ENCODE measurements at regions not wholly inside any gene's neighbourhood (a gene's known extent, or its start where the extent isn't known, plus 50 kb on each side); places are given as distances from the start of the nearest gene placed in this dataset.

DNA sequence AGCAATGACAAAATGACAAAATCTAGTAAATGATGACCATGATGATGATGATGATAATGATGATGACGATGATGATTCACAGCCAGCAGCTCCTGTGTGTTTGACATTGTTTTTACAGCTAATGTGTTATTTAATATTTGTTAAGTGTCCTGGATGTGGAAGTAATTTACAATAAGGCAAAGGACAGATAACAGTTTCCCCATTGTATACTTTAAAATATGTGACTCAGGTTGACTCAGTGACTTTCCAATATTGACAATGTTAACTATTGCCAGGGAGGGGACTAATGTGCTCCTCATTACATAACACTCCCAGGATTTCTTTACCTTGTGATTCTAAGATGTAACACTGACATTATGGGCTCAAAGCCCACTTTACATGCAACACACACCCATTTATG lies 602.2 kb downstream of the FBXO15 start:
- TF ChIP-seq, protein P1, sequence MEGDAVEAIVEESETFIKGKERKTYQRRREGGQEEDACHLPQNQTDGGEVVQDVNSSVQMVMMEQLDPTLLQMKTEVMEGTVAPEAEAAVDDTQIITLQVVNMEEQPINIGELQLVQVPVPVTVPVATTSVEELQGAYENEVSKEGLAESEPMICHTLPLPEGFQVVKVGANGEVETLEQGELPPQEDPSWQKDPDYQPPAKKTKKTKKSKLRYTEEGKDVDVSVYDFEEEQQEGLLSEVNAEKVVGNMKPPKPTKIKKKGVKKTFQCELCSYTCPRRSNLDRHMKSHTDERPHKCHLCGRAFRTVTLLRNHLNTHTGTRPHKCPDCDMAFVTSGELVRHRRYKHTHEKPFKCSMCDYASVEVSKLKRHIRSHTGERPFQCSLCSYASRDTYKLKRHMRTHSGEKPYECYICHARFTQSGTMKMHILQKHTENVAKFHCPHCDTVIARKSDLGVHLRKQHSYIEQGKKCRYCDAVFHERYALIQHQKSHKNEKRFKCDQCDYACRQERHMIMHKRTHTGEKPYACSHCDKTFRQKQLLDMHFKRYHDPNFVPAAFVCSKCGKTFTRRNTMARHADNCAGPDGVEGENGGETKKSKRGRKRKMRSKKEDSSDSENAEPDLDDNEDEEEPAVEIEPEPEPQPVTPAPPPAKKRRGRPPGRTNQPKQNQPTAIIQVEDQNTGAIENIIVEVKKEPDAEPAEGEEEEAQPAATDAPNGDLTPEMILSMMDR (IDR thresholded peaks at IDR 0.05): no peak
- no peak for TF ChIP-seq POLR2A (IDR thresholded peaks at IDR 0.05)
